ENCODE measurements at regions not wholly inside any gene's neighbourhood (a gene's known extent, or its start where the extent isn't known, plus 50 kb on each side); places are given as distances from the start of the nearest gene placed in this dataset.
"Not testable (repeated sequence)": the region's sequence is repeated elsewhere in the genome, so short reads cannot be mapped to it uniquely, and the experiment has no call there.

- no peak for DNase-seq
Observed at GRCh38 chr10:85036661-85037060, 708.3 kb downstream of the CCSER2 start.

GRCh38 chr10:85039311-85039710, 710.9 kb downstream of the CCSER2 start:
- no peak for DNase-seq

DNA sequence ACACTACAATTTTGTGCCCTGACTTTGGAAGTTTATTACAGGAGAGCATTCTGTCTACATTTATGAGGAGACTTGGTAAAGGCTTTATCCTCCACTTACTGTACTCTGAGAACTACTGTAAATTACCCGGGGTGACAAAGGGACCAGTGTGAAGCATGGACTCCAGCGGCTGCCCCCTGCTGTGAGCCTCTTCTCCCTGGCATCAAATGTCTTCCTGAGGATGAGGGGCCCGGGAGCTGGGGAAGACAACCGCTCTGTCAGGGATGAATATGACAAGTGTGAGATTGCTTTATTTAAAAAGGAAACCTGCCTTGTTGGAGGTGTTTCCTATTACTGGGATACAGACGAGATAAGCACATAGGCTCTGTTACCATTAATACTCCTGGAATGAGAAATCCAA, 714.8 kb downstream of the CCSER2 start:
- no peak for DNase-seq

- no peak for DNase-seq
Observed at GRCh38 chr10:85045046-85045445, 716.7 kb downstream of the CCSER2 start.

- DNase-seq = no peak
Observed at GRCh38 chr10:85047170-85047834, 718.9 kb downstream of the CCSER2 start.

DNA sequence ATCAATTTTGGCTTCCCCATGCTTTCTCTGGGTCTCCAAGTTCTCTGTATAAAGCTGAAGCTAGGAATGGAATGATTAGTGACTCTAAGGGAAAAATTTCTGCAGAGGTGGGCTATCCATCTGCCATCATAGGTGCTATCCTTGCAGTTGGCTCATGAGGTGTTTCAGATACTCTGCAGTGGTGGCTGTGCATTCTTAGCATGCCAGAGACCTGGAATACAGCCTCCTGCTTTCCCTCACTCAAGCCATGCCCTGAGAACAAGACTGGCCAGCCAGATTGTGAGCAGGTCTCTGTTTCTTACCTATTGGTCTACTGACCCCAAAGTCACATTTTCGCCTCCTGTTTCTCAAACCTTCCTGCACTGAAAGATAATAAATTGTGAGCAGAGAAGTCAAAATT, 719.6 kb downstream of the CCSER2 start:
- DNase-seq = no peak

GRCh38 chr10:85048644-85049043, 720.3 kb downstream of the CCSER2 start:
- DNase-seq = no peak

GRCh38 chr10:85060944-85061343, 732.6 kb downstream of the CCSER2 start:
- DNase-seq = no peak

- no peak for DNase-seq
Observed at GRCh38 chr10:85061401-85061800, 733.0 kb downstream of the CCSER2 start.

GRCh38 chr10:85067955-85068354, 739.6 kb downstream of the CCSER2 start:
- DNase-seq = no peak

- DNase-seq = no peak
Observed at GRCh38 chr10:85080934-85081333, 752.5 kb downstream of the CCSER2 start.

- no peak for DNase-seq
Observed at GRCh38 chr10:85098835-85099521, 770.6 kb downstream of the CCSER2 start.

DNA sequence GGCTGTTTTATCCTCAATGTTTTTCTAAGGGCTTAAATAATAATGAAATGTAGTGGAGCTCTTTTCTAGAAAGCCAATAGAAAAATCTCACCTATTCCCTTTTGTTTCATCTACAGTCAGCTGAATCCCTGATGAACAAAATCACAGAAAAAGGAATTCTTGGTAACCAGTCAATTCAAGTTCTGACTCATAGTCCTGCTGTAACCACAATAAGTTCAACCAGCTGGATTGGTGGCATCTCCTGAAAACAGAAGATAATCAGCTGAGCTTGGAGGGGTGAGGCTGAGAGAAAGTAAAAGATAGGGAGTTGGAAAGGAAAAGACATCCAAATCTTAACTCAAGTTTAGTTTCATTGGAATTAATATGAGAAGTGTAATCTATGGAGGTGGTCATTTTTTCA, 772.1 kb downstream of the CCSER2 start:
- DNase-seq = no peak

GRCh38 chr10:85105614-85106255, 777.3 kb downstream of the CCSER2 start:
- no peak for DNase-seq

DNA sequence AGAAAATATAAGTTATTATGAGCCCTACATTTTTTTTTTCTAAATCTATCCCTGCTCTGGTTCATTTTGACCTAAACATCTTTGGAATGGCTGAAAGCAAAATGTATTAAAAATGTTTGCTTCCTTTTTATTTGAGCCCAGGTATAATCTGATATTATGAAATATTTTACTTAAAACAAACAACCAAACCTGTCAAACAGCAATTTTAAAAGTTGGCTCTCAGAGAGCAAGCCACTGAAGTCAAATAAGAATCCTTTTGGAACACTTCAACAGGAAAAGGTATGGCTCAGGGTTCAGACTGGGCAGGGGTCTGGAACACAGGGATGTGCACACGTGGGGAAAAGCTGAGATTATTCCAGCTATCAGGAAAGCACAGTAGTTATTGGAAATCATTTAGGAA, 782.9 kb downstream of the CCSER2 start:
- no peak for DNase-seq

- no peak for DNase-seq
Observed at GRCh38 chr10:85124603-85125051, 796.2 kb downstream of the CCSER2 start.

- DNase-seq = no peak
Observed at GRCh38 chr10:85137253-85137652, 808.9 kb downstream of the CCSER2 start.

- DNase-seq = no peak
Observed at GRCh38 chr10:85138046-85138445, 809.7 kb downstream of the CCSER2 start.

DNA sequence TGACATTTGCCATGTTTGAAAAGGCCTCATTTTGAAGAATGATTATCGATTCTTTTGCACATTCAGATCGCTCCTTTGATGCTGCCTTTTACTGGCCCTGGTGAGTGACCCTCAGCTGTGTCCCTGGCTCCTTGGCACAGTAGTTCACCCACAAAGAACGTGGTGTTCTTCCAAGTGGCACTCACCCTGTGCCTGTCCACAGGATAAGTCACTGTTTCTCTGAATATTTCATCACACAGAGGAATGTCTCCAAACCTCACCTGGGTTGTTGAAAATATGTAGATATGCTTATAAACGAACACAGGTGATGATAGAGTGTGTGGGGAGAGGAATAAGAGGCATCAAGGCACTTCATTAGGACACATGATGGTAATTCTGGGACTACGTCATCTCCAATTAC, 810.7 kb downstream of the CCSER2 start:
- DNase-seq = no peak

DNA sequence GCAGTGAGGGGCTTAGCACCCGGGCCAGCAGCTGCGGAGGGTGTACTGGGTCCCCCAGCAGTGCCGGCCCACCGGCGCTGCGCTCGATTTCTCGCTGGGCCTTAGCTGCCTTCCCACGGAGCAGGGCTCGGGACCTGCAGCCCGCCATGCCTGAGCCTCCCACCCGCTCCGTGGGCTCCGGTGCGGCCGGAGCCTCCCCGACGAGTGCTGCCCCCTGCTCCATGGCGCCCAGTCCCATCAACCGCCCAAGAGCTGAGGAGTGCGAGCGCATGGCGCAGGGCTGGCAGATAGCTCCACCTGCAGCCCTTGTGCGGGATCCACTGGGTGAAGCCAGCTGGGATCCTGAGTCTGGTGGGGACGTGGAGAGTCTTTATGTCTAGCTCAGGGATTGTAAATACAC, 813.1 kb downstream of the CCSER2 start:
- DNase-seq = not testable (repeated sequence)

GRCh38 chr10:85145966-85146365, 817.6 kb downstream of the CCSER2 start:
- DNase-seq = no peak

- DNase-seq = no peak
Observed at GRCh38 chr10:85147346-85148250, 819.2 kb downstream of the CCSER2 start.

Data from fibroblast of skin of abdomen (primary cell).